Endothelial cell (in vitro differentiated cells): ENCODE measurements at regions not wholly inside any gene's neighbourhood (a gene's known extent, or its start where the extent isn't known, plus 50 kb on each side); places are given as distances from the start of the nearest gene placed in this dataset.

Source experiments
- DNase-seq: peaks from one replicate; pipeline ENCODE4 v3.0.0; 2021; ENCODE audit warnings: low spot score
- H3K27ac Mint-ChIP-seq: one replicate; pipeline ENCODE4 v1.8.0; 2021; ENCODE audit warnings: mixed read lengths, inconsistent platforms; ENCODE audit not compliant: unreplicated experiment
- H3K27me3 Mint-ChIP-seq: one replicate; pipeline ENCODE4 v1.8.0; 2021; ENCODE audit warnings: mild to moderate bottlenecking, moderate library complexity, mixed read lengths, inconsistent platforms; ENCODE audit not compliant: unreplicated experiment
- H3K36me3 Mint-ChIP-seq: one replicate; pipeline ENCODE4 v1.8.0; 2021; ENCODE audit warnings: mild to moderate bottlenecking, low read depth, mixed read lengths, inconsistent platforms; ENCODE audit not compliant: unreplicated experiment
- H3K4me1 Mint-ChIP-seq: one replicate; pipeline ENCODE4 v1.8.0; 2021; ENCODE audit warnings: mild to moderate bottlenecking, mixed read lengths, inconsistent platforms; ENCODE audit not compliant: unreplicated experiment
- H3K4me3 Mint-ChIP-seq: one replicate; pipeline ENCODE4 v1.8.0; 2021; ENCODE audit warnings: mild to moderate bottlenecking, mixed read lengths, inconsistent platforms; ENCODE audit not compliant: unreplicated experiment
- H3K9me3 Mint-ChIP-seq: one replicate; pipeline ENCODE4 v1.8.0; 2021; ENCODE audit warnings: mixed read lengths, inconsistent platforms; ENCODE audit not compliant: unreplicated experiment
- TF ChIP-seq, protein P1 (sequence below): fragments of 200-600 bp; sonication (generic); IDR thresholded peaks from one replicate; pipeline ENCODE4 v1.5.0; 2021; ENCODE audit warnings: antibody characterized with exemption; ENCODE audit not compliant: unreplicated experiment

DNA sequence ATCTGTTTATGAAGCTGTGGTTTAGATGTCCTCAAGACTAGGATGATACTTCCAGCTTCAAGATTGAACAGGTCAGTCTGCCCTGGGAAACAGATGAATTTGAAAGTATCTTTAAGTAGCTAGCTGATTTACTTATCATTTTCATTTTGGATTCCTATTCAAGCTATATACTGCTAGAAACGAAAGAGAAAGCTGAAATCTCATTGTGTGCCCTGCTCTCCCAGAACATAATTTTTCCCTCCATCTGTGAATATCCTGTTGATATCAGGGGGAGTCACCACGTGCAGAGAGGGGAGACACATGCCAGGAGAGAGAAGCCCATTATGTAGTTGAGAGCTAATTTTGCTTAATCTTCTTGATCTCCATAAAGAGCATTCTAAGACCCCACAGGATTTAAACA is 439.1 kb downstream of the NR2F1-AS1 start:
- H3K36me3 Mint-ChIP-seq = no peaks in the 10 kb centered on the region
- H3K4me1 Mint-ChIP-seq = no peaks in the 10 kb centered on the region
- TF ChIP-seq, protein P1, sequence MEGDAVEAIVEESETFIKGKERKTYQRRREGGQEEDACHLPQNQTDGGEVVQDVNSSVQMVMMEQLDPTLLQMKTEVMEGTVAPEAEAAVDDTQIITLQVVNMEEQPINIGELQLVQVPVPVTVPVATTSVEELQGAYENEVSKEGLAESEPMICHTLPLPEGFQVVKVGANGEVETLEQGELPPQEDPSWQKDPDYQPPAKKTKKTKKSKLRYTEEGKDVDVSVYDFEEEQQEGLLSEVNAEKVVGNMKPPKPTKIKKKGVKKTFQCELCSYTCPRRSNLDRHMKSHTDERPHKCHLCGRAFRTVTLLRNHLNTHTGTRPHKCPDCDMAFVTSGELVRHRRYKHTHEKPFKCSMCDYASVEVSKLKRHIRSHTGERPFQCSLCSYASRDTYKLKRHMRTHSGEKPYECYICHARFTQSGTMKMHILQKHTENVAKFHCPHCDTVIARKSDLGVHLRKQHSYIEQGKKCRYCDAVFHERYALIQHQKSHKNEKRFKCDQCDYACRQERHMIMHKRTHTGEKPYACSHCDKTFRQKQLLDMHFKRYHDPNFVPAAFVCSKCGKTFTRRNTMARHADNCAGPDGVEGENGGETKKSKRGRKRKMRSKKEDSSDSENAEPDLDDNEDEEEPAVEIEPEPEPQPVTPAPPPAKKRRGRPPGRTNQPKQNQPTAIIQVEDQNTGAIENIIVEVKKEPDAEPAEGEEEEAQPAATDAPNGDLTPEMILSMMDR = no peak
- no peak overlapping the region for H3K27ac Mint-ChIP-seq
- H3K27me3 Mint-ChIP-seq = no peaks in the 10 kb centered on the region
- H3K4me3 Mint-ChIP-seq = no peak overlapping the region
- no peaks in the 10 kb centered on the region for H3K9me3 Mint-ChIP-seq
- DNase-seq = no peak

DNA sequence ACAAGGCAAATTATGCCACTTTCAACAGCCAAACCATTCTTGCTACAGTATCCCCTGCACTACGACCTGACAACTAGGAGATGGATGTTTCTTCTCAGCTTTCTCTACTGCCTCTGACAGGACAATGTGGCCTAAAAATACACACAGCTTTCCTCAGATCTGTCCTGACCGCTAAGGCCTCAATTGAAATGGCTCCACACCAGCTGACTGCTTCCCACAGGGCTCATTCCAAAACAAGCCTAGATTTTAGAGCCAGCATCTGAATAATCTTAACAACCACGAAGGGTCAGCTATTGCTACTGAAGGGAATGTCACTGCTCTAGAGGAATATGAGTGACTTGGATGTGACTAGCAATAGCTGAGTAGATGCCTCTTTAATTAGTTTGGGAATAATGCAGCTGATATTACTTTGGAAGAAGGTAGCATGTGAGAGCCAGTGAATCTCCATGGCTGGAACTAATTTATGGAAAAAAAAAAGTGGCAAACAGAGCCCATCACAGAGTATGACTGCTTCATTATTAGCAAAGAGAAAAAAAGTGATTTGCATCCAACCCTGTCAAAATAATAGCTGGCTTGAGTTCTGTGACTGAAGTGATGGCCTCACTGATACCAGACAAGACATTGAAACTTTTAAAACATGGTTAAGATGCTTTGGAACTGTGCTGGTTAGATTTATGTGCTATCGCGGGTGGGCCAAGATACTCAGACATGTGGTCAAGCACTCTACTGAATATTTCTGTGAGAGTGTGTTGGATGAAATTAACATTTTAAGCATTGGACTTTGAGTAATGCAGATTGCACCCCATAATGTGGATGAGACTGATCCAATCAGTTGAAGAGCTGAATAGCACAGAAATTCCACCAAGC is 450.2 kb downstream of the NR2F1-AS1 start:
- DNase-seq = no peak
- Mint-ChIP-seq H3K27me3 (no peaks in the 10 kb centered on the region), H3K27ac (no peak overlapping the region), H3K9me3 (no peaks in the 10 kb centered on the region), H3K4me1 (no peaks in the 10 kb centered on the region), H3K4me3 (no peak overlapping the region), H3K36me3 (no peaks in the 10 kb centered on the region)
- TF ChIP-seq, protein P1 = no peak

DNA sequence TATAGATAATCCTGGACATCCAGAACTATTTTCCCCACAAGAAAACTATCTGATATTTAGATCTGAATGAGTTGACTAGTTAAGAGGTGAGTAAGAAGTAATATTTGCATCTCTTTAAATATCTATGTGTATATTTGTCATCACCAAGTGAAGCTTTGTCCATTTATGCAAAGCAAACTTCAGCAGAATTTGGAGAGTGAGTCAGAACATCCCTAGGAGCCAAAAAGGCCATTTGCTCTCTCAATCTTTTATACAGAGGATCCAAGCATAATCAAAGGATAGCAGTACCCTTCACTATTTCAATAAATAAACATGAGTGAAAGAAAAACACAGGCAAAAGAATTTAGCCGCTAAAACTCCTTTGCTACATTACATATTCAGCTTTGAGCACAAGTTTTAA is 454.4 kb downstream of the NR2F1-AS1 start:
- Mint-ChIP-seq H3K9me3 (no peaks in the 10 kb centered on the region), H3K27ac (no peak overlapping the region), H3K4me3 (no peak overlapping the region), H3K36me3 (no peaks in the 10 kb centered on the region), H3K27me3 (no peaks in the 10 kb centered on the region), H3K4me1 (no peaks in the 10 kb centered on the region)
- TF ChIP-seq, protein P1 = no peak
- no peak for DNase-seq

DNA sequence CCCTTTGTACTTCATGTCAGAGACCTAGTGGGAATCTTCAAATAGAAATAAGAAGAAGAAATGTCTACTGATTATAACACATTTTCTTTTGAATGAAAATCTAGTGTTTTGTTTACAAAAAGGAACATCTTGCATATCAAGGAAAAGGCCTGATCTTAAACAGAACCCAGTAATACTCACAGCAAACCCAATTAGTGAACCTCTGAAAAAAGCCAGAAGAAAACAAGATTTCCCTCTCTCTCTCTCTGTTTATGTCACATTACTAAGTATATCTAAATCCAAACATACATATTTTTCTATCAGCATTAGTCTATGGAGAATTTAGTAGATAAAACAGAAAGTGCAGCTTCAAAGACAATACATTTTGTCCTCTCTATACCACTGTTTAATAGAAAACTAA is 457.9 kb downstream of the NR2F1-AS1 start:
- TF ChIP-seq, protein P1 = no peak

DNA sequence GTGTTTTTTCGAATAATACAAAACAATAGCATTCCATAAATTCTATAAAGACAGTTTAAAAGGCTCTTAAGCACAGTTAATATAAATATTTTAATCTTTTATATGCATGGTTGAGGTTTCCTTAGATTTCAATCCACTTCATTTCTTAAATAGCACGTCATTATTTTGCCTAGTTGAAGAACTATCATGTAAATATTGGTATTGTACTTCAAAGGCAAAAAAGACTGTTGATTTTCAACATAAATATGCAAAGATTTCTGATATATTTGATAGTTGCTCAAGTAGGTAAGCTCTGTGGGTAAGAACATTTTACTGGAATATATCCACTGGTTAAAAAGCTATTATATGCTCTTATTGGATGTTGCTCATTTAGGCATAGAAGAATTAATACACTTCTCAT is 458.6 kb downstream of the NR2F1-AS1 start:
- no peaks in the 10 kb centered on the region for H3K9me3 Mint-ChIP-seq
- peaks cover 4% of the 10 kb centered on the region for H3K4me1 Mint-ChIP-seq
- TF ChIP-seq, protein P1 = no peak
- H3K36me3 Mint-ChIP-seq = no peaks in the 10 kb centered on the region
- H3K27ac Mint-ChIP-seq = no peak overlapping the region
- DNase-seq = no peak
- H3K4me3 Mint-ChIP-seq = no peak overlapping the region
- no peaks in the 10 kb centered on the region for H3K27me3 Mint-ChIP-seq

More for the DNA sequence above, 457.9 kb downstream of the NR2F1-AS1 start:
- no peaks in the 10 kb centered on the region for H3K27me3 Mint-ChIP-seq
- H3K9me3 Mint-ChIP-seq = no peaks in the 10 kb centered on the region
- no peak for DNase-seq
- H3K4me3 Mint-ChIP-seq = no peak overlapping the region
- H3K4me1 Mint-ChIP-seq = peaks cover 4% of the 10 kb centered on the region
- no peaks in the 10 kb centered on the region for H3K36me3 Mint-ChIP-seq
- no peak overlapping the region for H3K27ac Mint-ChIP-seq
